HG03442 (cell line): ENCODE measurements at regions not wholly inside any gene's neighbourhood (a gene's known extent, or its start where the extent isn't known, plus 50 kb on each side); places are given as distances from the start of the nearest gene placed in this dataset.

Experiments used
- ATAC-seq: cut with Tn5 transposase; IDR thresholded peaks from one replicate; pipeline ENCODE4 v1.9.1; 2021; ENCODE audit warnings: mild to moderate bottlenecking, moderate library complexity; ENCODE audit not compliant: unreplicated experiment

- no peak for ATAC-seq
Measured at GRCh38 chr16:5589812-5590373, 492.3 kb upstream of the EEF2KMT start.

- no peak for ATAC-seq
Measured at GRCh38 chr16:5584109-5584508, 486.5 kb upstream of the EEF2KMT start.

- no peak for ATAC-seq
Measured at GRCh38 chr16:5582529-5582928, 484.9 kb upstream of the EEF2KMT start.

- ATAC-seq, result no peak
Measured at GRCh38 chr16:5581908-5582307, 484.3 kb upstream of the EEF2KMT start.

GRCh38 chr16:5581428-5581827, 483.8 kb upstream of the EEF2KMT start:
- no peak for ATAC-seq

GRCh38 chr16:5580772-5581171, 483.2 kb upstream of the EEF2KMT start:
- no peak for ATAC-seq

- ATAC-seq, result no peak
Measured at GRCh38 chr16:5580296-5580695, 482.7 kb upstream of the EEF2KMT start.

GRCh38 chr16:5578980-5579379, 481.4 kb upstream of the EEF2KMT start:
- no peak for ATAC-seq

- ATAC-seq, result no peak
Measured at GRCh38 chr16:5577463-5577862, 479.9 kb upstream of the EEF2KMT start.

GRCh38 chr16:5575646-5576245, 478.2 kb upstream of the EEF2KMT start:
- no peak for ATAC-seq

GRCh38 chr16:5575121-5575520, 477.5 kb upstream of the EEF2KMT start:
- no peak for ATAC-seq

GRCh38 chr16:5572056-5572455, 474.5 kb upstream of the EEF2KMT start:
- ATAC-seq, result no peak

GRCh38 chr16:5571446-5571845, 473.9 kb upstream of the EEF2KMT start:
- no peak for ATAC-seq

- no peak for ATAC-seq
Measured at GRCh38 chr16:5561800-5562199, 464.2 kb upstream of the EEF2KMT start.

- no peak for ATAC-seq
Measured at GRCh38 chr16:5560084-5560483, 462.5 kb upstream of the EEF2KMT start.

- ATAC-seq, result no peak
Measured at GRCh38 chr16:5557966-5558365, 460.4 kb upstream of the EEF2KMT start.

GRCh38 chr16:5557448-5557847, 459.9 kb upstream of the EEF2KMT start:
- no peak for ATAC-seq

- ATAC-seq, result no peak
Measured at GRCh38 chr16:5556158-5556810, 458.7 kb upstream of the EEF2KMT start.

- ATAC-seq, result no peak
Measured at GRCh38 chr16:5551909-5552308, 454.3 kb upstream of the EEF2KMT start.

GRCh38 chr16:5549802-5550201, 452.2 kb upstream of the EEF2KMT start:
- no peak for ATAC-seq

- ATAC-seq, result no peak
Measured at GRCh38 chr16:5541356-5541755, 443.8 kb upstream of the EEF2KMT start.

- no peak for ATAC-seq
Measured at GRCh38 chr16:5537347-5537746, 439.8 kb upstream of the EEF2KMT start.
